HepG2 (cell line): ENCODE measurements at regions not wholly inside any gene's neighbourhood (a gene's known extent, or its start where the extent isn't known, plus 50 kb on each side); places are given as distances from the start of the nearest gene placed in this dataset.

Source experiments
- ATAC-seq: fragments of 200-7000 bp; cut with Tn5 transposase; 3 replicates; pipeline ENCODE4 v1.9.1; 2020; ENCODE audit warnings: mild to moderate bottlenecking, moderate library complexity
- BruUV-seq: library from RNA; stranded (reverse); fragments of 400-500 nt; replicated peaks from 2 replicates; lab custom pipeline; 2021; lab: Mats Ljungman, UMichigan
- CTCF ChIA-PET: fragments of 300-600 bp; formaldehyde crosslinking; extraction: SDS; loops from one replicate; lab custom pipeline; 2021; ENCODE audit warnings: low total read pairs, inconsistent platforms, low intra/inter-chr PET ratio; lab: Yijun Ruan, JAX
- POLR2A ChIA-PET: fragments of 350-600 bp; sonication (Branson Sonifier 250); formaldehyde crosslinking; loops from one replicate; lab custom pipeline; 2020; ENCODE audit warnings: antibody characterized with exemption, inconsistent platforms; lab: Yijun Ruan, JAX
- DNase-seq: peaks from one replicate; pipeline ENCODE4 v3.0.0-alpha.2; 2015; ENCODE audit warnings: low spot score
- FAIRE-seq: peaks from 3 replicates; lab custom pipeline; 2011; peaks lifted over from hg19 to GRCh38; lab: Jason Lieb, UNC
- H2AFZ ChIP-seq: one replicate; pipeline ENCODE4 v1.6.1; 2011; ENCODE audit warnings: low read length, inconsistent platforms
- H3K27ac ChIP-seq: fragments of 300-600 bp; 3 replicates; pipeline ENCODE4 v1.8.0; 2011; ENCODE audit warnings: mixed run types, mild to moderate bottlenecking, mixed read lengths, low read length, inconsistent platforms; ENCODE audit not compliant: insufficient read depth; ENCODE audit errors: extremely low read length
- H3K27me3 ChIP-seq, 2 experiments: fragments of 200-600 bp in 1 of 2; 2 replicates in 1 of 2; 3 replicates in 1 of 2; pipeline versions ENCODE4 v1.6.0 to v1.8.0; 2011; ENCODE audit warnings: low read length in 2 of 2, mild to moderate bottlenecking in 2 of 2, moderate library complexity in 2 of 2, inconsistent platforms in 1 of 2; ENCODE audit not compliant: insufficient read depth in 2 of 2, control insufficient read depth in 1 of 2
- H3K36me3 ChIP-seq, 2 experiments: fragments of 200-600 bp in 1 of 2; replicated peaks in 1 of 2; 2 replicates in 1 of 2; 3 replicates in 1 of 2; pipeline versions ENCODE4 v1.5.1 to v1.8.0; 2011; ENCODE audit warnings: low read length in 2 of 2, inconsistent platforms in 1 of 2; ENCODE audit not compliant: insufficient read depth in 2 of 2, control insufficient read depth in 1 of 2
- H3K4me1 ChIP-seq: 2 replicates; pipeline ENCODE4 v1.5.1; 2012; ENCODE audit warnings: low read length, inconsistent platforms; ENCODE audit not compliant: insufficient read depth
- H3K4me2 ChIP-seq: 2 replicates; pipeline ENCODE4 v1.6.0; 2011; ENCODE audit warnings: low read depth, low read length, inconsistent platforms
- H3K4me3 ChIP-seq, 3 experiments: fragments of 200-600 bp in 1 of 3; sonication (generic), shearing (Covaris generic) in 1 of 3; replicated peaks in 1 of 3; 2 replicates each; pipeline ENCODE4 v1.5.1; 2011 to 2016; ENCODE audit warnings: low read length in 3 of 3, inconsistent platforms in 2 of 3, low read depth in 2 of 3, mild to moderate bottlenecking in 2 of 3, control low read depth in 1 of 3, mixed read lengths in 1 of 3; ENCODE audit not compliant: insufficient read depth in 1 of 3
- H3K79me2 ChIP-seq: one replicate; pipeline ENCODE4 v1.6.1; 2011; ENCODE audit warnings: low read length, inconsistent platforms; ENCODE audit not compliant: insufficient read depth
- H3K9ac ChIP-seq: 2 replicates; pipeline ENCODE4 v1.6.0; 2011; ENCODE audit warnings: mild to moderate bottlenecking, low read depth, low read length, inconsistent platforms; ENCODE audit not compliant: insufficient read depth
- H3K9me3 ChIP-seq: 2 replicates; pipeline ENCODE4 v1.5.1; 2012; ENCODE audit warnings: mild to moderate bottlenecking, low read length
- H4K20me1 ChIP-seq: 2 replicates; pipeline ENCODE4 v1.6.0; 2011; ENCODE audit warnings: inconsistent platforms, mild to moderate bottlenecking, low read length, moderate library complexity; ENCODE audit not compliant: insufficient read depth
- BRF2 ChIP-seq: sonication (generic); formaldehyde crosslinking; IDR thresholded peaks from 2 replicates; pipeline ENCODE4 v1.8.1; 2022; ENCODE audit warnings: mild to moderate bottlenecking, missing genetic modification reagents
- CTCF ChIP-seq: sonication (generic); formaldehyde crosslinking; IDR thresholded peaks from 2 replicates; pipeline ENCODE4 v1.5.0; 2020; ENCODE audit warnings: mild to moderate bottlenecking, missing genetic modification reagents, moderate library complexity
- DMAP1 ChIP-seq: IDR thresholded peaks from 2 replicates; pipeline ENCODE4 v1.6.1; 2016
- DR1 ChIP-seq: sonication (generic); formaldehyde crosslinking; IDR thresholded peaks from 2 replicates; pipeline ENCODE4 v1.8.0; 2021; ENCODE audit warnings: mild to moderate bottlenecking, missing genetic modification reagents, inconsistent platforms
- KAT7 ChIP-seq: IDR thresholded peaks from 2 replicates; pipeline ENCODE4 v1.6.1; 2018; ENCODE audit warnings: borderline replicate concordance, missing compliant biosample characterization
- MTF2 ChIP-seq: sonication (generic); formaldehyde crosslinking; IDR thresholded peaks from 2 replicates; pipeline ENCODE4 v1.5.0; 2020; ENCODE audit warnings: missing genetic modification reagents, borderline replicate concordance
- MYNN ChIP-seq: sonication (generic); formaldehyde crosslinking; IDR thresholded peaks from 2 replicates; pipeline ENCODE4 v1.4.0; 2020; ENCODE audit warnings: mild to moderate bottlenecking, low read depth, missing genetic modification reagents
- RORA ChIP-seq: sonication (generic); formaldehyde crosslinking; IDR thresholded peaks from 2 replicates; pipeline ENCODE4 v1.5.0; 2020; ENCODE audit warnings: mild to moderate bottlenecking, missing genetic modification reagents, moderate library complexity
- SIX1 ChIP-seq: sonication (generic); formaldehyde crosslinking; IDR thresholded peaks from 2 replicates; pipeline ENCODE4 v1.4.0; 2020; ENCODE audit warnings: missing genetic modification reagents, borderline replicate concordance
- ZBTB20 ChIP-seq: sonication (generic); formaldehyde crosslinking; IDR thresholded peaks from 2 replicates; pipeline ENCODE4 v1.8.1; 2023; ENCODE audit warnings: missing genetic modification reagents, low read depth, mild to moderate bottlenecking, borderline replicate concordance
- ZBTB26 ChIP-seq: IDR thresholded peaks from 2 replicates; pipeline ENCODE4 v1.6.1; 2016; ENCODE audit warnings: missing compliant biosample characterization, missing genetic modification reagents, borderline replicate concordance
- ZFP1 ChIP-seq: IDR thresholded peaks from 2 replicates; pipeline ENCODE4 v1.6.1; 2016
- ZNF687 ChIP-seq: sonication (generic); formaldehyde crosslinking; IDR thresholded peaks from 2 replicates; pipeline ENCODE4 v1.5.1; 2020; ENCODE audit warnings: mild to moderate bottlenecking, missing genetic modification reagents, moderate library complexity
- ZNF770 ChIP-seq: sonication (generic); formaldehyde crosslinking; IDR thresholded peaks from 2 replicates; pipeline ENCODE4 v1.5.0; 2020; ENCODE audit warnings: mild to moderate bottlenecking, missing genetic modification reagents
- ZNF891 ChIP-seq: sonication (generic); formaldehyde crosslinking; IDR thresholded peaks from 2 replicates; pipeline ENCODE4 v1.5.0; 2020; ENCODE audit warnings: mild to moderate bottlenecking, missing genetic modification reagents
- WGBS: methylation state at CpG from one replicate; pipeline ENCODE4 v1.1.6; 2017; ENCODE audit warnings: low lambda C conversion rate; 5-methylcytosine and 5-hydroxymethylcytosine counted together
- in situ Hi-C: cut with HindIII; loops from 2 replicates; pipeline ENCODE4 v1.10.0; 2017; ENCODE audit warnings: low pct_unique_long_range_greater_than_20kb; ENCODE audit not compliant: extremely low pct_ligation_motif_present
- intact Hi-C: fragments of 100-400 bp; cut with micrococcal nuclease; formaldehyde crosslinking; loops from one replicate; pipeline ENCODE4 v1.10.0; 2022; ENCODE audit not compliant: unreplicated experiment

- TF ChIP-seq ZNF770: no peak
- no peak for TF ChIP-seq ZNF891 (CRISPR knock-in tag)
- TF ChIP-seq RORA (CRISPR knock-in tag): no peak
- no peak for TF ChIP-seq SIX1
- no peak for TF ChIP-seq ZBTB20 (CRISPR knock-in tag)
These were observed 2548.3 kb downstream of the ARAP2 start (continued) for GRCh38 chr4:33696041-33696440.

- H3K9me3 ChIP-seq: peaks cover 78% of the 10 kb centered on the region
- H3K4me1 ChIP-seq: no peaks in the 10 kb centered on the region
- BruUV-seq: no TSS peak
- no peaks in the 10 kb centered on the region for H3K27me3 ChIP-seq
- ChIA-PET POLR2A (no interaction called here), CTCF (no interaction called here)
- H2AFZ ChIP-seq: no peak overlapping the region
- in situ Hi-C loops (no loop called here), intact Hi-C loops (no loop called here)
- H4K20me1 ChIP-seq: no peaks in the 10 kb centered on the region
- no peak overlapping the region for H3K4me2 ChIP-seq
- DNase-seq: no peak
- H3K79me2 ChIP-seq: no peaks in the 10 kb centered on the region
- H3K9ac ChIP-seq: no peak overlapping the region
- FAIRE-seq: no peak
- WGBS: 6% methylated on average over 2 of the region's 2 CpGs
- H3K36me3 ChIP-seq: no peaks in the 10 kb centered on the region
- no peak overlapping the region for H3K27ac ChIP-seq
- no peak overlapping the region for H3K4me3 ChIP-seq
- no peak for ATAC-seq
- TF ChIP-seq DMAP1 (CRISPR knock-in tag) (no peak), MYNN (CRISPR knock-in tag) (no peak), MTF2 (CRISPR knock-in tag) (no peak), BRF2 (CRISPR knock-in tag) (no peak), CTCF (CRISPR knock-in tag) (no peak), ZNF687 (no peak), ZBTB26 (CRISPR knock-in tag) (no peak), DR1 (CRISPR knock-in tag) (no peak), KAT7 (CRISPR knock-in tag) (no peak), ZFP1 (CRISPR knock-in tag) (no peak)
These were observed 2547.7 kb downstream of the ARAP2 start for GRCh38 chr4:33696586-33696985.
